HTR-8/SVneo (cell line): ENCODE measurements at regions not wholly inside any gene's neighbourhood (a gene's known extent, or its start where the extent isn't known, plus 50 kb on each side); places are given as distances from the start of the nearest gene placed in this dataset.

Experiments
- DNase-seq: peaks from one replicate; pipeline ENCODE4 v3.0.0; 2011; ENCODE audit warnings: low spot score, mixed read lengths; ENCODE audit not compliant: insufficient read length
- FAIRE-seq: peaks from 2 replicates; lab custom pipeline; 2011; peaks lifted over from hg19 to GRCh38; lab: Jason Lieb, UNC

- FAIRE-seq = no peak
These were observed 161.1 kb upstream of the MCHR2 start for GRCh38 chr6:100155141-100155540.

DNA sequence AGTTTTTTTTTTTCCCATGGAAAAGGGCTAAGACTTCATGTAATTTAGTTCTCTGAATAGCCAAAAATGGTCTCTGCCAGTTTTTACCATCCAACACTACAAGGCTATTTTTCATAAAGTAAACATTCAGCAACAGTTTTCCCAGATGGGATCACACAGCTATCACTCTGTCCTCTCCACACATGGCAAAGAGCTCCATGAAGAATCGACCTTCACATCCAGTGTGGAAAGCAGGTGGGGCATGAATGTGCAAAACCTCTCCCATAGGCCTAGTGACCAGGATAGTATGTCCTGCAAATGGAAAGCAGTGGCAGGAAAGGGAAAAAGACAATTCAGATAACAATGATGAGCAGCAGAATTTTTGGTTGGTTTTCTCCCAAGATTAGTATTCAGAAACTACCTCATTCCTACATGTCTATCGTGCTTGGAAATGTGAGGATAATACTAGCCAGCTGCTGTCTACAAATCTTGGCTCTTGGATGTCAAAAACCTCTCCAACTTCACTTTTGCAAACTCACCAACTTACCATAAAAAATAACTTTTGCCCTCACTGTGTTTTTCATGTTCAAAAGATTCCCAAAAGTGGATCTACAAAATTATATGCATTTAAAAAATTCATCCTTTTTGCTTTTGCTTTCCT lies 159.7 kb upstream of the MCHR2 start:
- DNase-seq (no peak), FAIRE-seq (no peak)

More at GRCh38 chr6:100155141-100155540, 161.1 kb upstream of the MCHR2 start:
- no peak for DNase-seq

DNA sequence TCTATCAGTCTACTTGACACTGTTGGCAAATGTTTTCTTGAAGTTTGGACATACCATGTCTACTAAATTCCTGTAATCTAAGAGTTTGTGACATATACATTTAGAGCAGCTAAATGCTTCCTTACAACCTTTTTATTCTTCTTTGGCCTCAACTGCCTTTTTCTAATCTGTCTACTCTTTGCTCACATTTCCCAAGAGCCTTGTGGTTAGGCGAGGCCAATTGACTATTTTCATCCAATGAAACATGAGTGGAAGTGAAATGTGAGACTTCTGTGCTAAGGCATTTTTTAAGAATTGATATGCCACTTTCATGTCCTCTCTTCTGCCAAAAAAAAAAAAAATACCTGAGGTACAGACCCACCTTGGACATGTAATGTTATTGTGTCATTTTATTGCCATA lies 158.2 kb upstream of the MCHR2 start:
- DNase-seq (no peak), FAIRE-seq (no peak)

DNA sequence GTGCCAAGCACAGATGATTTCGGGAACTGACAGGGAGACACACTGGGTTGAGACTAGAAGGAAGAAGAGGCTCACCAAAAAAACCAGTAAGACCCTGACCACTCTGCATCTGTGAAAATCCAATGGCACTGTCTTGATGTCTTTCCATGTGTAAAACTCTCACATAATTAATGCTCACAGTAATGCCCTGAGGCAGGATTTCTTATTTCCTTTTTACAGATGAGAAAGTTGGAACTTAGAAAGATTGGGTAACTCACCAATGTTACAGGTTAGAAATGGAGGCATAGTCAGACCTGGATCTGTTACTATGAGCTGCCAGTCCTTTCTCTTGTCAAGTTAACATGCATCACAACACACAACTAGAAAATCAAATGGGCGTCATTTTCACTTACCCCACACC lies 151.0 kb upstream of the MCHR2 start:
- no peak for DNase-seq

GRCh38 chr6:100138346-100139022 lies 144.5 kb upstream of the MCHR2 start:
- FAIRE-seq (peak; percentile 26), DNase-seq (no peak)

More for the DNA sequence above, 151.0 kb upstream of the MCHR2 start:
- no peak for FAIRE-seq

GRCh38 chr6:100137759-100138158 lies 143.7 kb upstream of the MCHR2 start:
- DNase-seq (no peak), FAIRE-seq (no peak)

DNA sequence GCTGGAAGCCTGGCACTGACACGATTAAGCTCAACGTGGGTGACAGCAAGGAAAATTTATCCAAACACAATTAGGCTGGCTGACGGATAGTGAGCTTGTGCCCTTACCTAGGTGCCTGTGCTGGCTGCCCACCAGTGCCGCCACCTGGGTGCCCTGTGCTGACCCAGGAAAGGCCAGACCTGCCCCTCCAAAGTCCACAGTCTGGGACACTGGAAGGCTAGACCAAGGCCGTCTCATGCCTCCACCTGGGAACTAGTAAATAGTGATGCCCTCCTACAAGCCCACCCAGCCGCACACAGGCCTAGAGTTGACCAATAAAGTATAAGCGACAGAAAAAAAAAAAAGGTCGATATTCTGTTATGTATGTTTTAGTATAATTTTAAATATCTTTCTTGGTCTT lies 142.6 kb upstream of the MCHR2 start:
- no peak for DNase-seq
- no peak for FAIRE-seq

DNA sequence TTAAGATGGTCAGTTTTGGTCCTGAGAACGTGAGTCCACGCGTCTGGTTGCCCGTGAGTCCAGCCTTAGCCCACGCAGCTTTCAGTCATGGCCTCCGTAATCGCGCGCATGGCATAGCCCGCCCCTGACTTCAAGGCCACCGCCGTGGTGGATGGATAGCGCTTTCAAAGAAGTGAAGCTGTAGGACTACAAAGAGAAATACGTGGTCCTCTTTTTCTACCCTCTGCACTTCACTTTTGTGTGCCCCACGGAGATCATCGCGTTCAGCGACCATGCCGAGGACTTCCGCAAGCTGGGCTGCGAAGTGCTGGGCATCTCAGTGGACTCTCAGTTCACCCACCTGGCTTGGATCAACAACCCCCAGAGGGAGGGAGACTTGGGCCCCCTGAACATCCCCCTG lies 142.0 kb upstream of the MCHR2 start:
- no peak for DNase-seq
- FAIRE-seq = no peak

- DNase-seq = no peak
- no peak for FAIRE-seq
These were observed 140.7 kb upstream of the MCHR2 start for GRCh38 chr6:100134703-100135102.

DNA sequence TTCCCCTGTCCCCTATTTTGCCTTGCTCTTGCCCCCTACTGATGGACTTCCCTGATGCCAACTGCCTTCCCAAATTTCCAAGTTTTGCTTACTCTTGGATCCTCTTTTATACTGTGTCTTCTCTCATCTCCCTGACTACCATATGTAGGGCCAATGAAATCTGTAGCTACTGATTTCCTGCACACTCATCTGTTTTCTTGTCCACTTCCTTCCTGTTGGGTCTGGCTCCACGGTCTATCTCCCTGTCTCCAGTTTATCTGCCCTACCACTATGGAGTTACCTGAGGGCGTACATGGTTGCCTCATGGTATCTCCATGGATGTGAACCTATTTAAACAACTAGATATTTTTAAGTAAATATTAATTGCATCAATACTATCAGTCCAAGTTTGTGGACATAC lies 140.3 kb upstream of the MCHR2 start:
- DNase-seq (no peak), FAIRE-seq (no peak)

GRCh38 chr6:100132005-100132404 lies 138.0 kb upstream of the MCHR2 start:
- no peak for FAIRE-seq
- no peak for DNase-seq

DNA sequence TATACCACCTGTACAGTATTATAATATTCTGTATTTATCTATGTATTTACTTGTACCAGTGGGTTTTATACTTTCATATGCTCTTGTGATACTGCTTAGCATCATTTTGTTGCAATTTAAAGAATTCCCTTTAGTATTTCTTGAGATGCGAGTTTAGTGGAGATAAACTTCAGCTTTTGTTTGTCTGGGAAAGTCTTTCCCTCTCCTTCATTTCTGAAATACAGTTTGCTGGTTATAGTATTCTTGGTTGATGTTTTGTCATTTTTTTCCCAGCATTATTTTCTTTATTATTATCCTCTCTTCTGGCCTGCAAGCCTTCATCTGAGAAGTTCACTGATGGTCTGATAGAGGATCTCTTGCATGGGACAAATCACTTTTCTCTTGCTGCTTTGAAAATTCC lies 136.6 kb upstream of the MCHR2 start:
- DNase-seq = no peak
- no peak for FAIRE-seq

GRCh38 chr6:100126790-100127484 lies 132.9 kb upstream of the MCHR2 start:
- peak; percentile 13 for DNase-seq
- no peak for FAIRE-seq

- FAIRE-seq (no peak), DNase-seq (no peak)
These were observed 128.0 kb upstream of the MCHR2 start for GRCh38 chr6:100121854-100122609.

DNA sequence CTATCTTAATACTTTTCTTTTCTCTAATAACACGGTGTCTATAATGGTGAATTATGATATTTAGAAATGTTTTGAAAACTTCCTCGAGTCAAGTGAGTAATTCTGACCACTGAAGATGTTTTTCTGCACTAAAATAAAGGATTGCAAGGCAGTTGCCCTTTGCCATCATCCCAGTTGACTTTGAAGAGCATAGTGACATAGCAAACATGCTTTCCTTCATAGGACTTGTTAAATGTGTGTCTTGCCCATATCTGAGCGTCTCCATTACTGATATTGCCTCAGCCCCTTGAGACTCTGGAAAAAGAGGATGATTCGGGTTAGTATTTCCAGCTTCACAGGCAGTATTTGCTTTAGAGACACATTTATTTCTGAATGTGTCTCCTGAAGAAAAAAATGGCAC lies 125.2 kb upstream of the MCHR2 start:
- DNase-seq (no peak), FAIRE-seq (no peak)

GRCh38 chr6:100118301-100118700 lies 124.3 kb upstream of the MCHR2 start:
- DNase-seq = no peak
- no peak for FAIRE-seq

DNA sequence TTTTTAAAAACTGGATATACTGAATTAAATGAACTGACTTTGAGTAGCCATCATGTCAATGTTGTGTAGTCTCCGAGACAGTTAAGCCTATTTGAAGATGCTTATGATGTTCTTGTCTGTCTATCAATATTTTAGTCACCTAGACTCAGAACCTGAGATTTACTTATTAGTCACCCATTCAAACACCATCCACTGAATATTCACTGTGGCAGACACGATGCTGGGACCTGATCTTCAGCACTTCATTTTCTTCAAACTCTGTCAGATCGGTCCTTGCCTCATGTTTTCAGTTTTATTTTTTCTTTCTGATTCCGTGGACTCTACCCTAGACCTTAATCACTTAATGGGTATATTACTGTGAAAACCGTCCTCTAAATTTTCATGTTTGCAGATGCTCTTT lies 123.7 kb upstream of the MCHR2 start:
- DNase-seq (no peak), FAIRE-seq (no peak)

- FAIRE-seq (no peak), DNase-seq (peak; percentile 29)
These were observed 122.6 kb upstream of the MCHR2 start for GRCh38 chr6:100116411-100117194.

DNA sequence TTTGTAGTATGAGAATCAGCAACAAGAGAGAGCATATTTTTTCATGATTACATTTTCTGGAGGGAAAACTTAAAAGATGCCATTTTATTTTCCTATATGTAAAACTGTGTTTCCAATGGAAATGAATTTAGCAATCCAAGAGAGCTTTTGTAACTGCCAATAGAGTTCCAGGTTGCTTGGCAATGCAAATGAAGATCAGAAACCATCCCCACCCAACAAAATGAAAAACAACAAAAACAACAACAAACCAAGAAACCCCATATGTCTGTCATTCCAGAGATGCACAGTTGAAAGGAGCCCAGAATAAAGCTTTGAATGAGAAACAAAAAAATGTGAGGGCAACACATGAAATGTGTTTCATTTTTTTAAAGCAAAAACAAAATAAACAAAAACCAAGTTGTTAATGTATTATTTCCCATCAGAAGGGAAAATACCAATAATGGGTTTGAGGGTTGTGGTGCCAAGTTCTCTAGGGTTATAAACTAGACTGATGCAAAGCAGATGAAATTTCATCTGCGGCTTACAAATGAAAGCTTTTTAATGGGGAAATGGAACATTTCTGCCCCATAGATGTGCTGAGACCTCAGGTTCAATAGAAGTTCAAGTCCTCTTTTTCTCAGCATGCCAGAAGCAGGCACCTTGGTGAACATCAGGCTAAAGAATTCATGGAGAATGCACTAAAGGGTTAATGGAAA lies 121.5 kb upstream of the MCHR2 start:
- FAIRE-seq (no peak), DNase-seq (no peak)
